ENCODE measurements at regions not wholly inside any gene's neighbourhood (a gene's known extent, or its start where the extent isn't known, plus 50 kb on each side); places are given as distances from the start of the nearest gene placed in this dataset.
A peak's percentile ranks its signal among the peaks of the same experiment; 100 is the strongest.

DNA sequence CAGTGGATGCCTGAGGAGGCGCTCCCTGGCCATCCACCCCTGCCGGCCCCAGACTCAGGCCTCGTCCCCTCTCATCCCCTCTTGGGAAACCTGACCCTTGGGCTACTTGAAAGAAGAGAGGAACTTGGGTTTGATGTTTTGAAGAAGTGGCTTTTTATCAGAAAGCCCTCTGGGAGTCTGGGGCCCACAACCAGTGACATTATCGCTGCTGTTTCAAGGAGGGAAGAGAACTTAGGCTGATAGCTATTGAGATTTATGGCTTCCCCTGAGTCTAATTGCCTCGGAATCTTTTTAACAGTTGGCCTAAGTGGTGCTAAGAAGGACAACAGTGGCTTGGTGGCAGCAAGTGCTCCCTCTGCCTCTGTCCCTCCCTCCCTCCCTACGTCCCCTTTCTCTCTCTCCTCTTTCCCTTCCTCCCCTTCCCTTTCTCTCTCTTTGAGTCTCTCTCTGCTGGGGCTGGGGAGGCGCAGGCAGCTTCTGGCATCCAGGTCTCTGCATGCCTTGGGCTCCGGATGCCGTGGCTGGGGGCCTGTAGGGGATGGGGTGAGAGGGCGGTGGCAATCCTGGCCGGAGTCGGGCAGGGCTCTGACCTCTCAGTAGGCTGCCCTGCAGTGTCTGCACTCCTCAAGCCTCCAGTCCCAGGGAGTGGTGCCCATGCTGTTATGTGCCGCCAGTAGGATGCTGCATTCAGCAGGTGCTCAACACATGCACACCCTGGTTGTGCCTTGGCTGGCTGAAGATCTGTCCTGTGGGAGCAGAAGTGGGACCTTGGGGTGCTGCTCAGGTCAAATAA lies 49.6 kb upstream of the RXRA start:
- H3K9me3 ChIP-seq = no peaks in the 10 kb centered on the region
- H3K27me3 ChIP-seq = no peaks in the 10 kb centered on the region
- no peaks in the 10 kb centered on the region for H3K4me1 ChIP-seq
- WGBS, 2 donors = 54 to 55% methylated on average over 13 of the region's 13 CpGs
- no peak for ATAC-seq
- FAIRE-seq = no peak
- H3K27ac ChIP-seq = no peak overlapping the region
- intact Hi-C loops (cut with DNase I) = no loop called here
- peak in 1 of 6 donors; percentile 49 for DNase-seq
- no peaks in the 10 kb centered on the region for H3K36me3 ChIP-seq
- TF ChIP-seq CTCF (IDR thresholded peaks at IDR 0.05) = no peak
- H3K4me3 ChIP-seq = no peak overlapping the region

Data from pancreas (tissue), 10 donors.